GM21723 (cell line): ENCODE measurements at regions not wholly inside any gene's neighbourhood (a gene's known extent, or its start where the extent isn't known, plus 50 kb on each side); places are given as distances from the start of the nearest gene placed in this dataset.

Experiments
- ATAC-seq: cut with Tn5 transposase; IDR thresholded peaks from one replicate; pipeline ENCODE4 v1.9.1; 2021; ENCODE audit warnings: mild to moderate bottlenecking, moderate library complexity; ENCODE audit not compliant: unreplicated experiment

- no peak for ATAC-seq
These were observed 441.9 kb downstream of the CD109 start for GRCh38 chr6:74137911-74138310.

- ATAC-seq = no peak
These were observed 438.3 kb downstream of the CD109 start for GRCh38 chr6:74134327-74134726.

DNA sequence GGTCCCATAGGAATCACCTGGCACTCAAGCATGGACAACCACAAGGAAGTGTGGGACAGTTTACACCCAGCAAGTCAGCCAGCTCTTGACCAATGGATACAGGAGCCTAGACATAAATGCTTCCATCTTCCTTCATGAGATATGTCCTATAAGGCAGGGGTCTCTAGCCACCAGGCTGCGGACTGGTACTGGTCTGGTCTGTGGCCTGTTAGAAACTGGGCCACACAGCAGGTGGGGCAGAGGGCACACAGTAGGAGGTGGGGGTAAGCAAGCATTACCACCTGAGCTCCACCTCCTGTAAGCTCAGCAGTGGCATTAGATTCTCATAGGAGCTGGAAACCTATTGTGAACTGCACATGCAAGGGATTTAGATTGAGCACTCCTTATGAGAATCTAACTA is 437.1 kb downstream of the CD109 start:
- ATAC-seq = no peak

DNA sequence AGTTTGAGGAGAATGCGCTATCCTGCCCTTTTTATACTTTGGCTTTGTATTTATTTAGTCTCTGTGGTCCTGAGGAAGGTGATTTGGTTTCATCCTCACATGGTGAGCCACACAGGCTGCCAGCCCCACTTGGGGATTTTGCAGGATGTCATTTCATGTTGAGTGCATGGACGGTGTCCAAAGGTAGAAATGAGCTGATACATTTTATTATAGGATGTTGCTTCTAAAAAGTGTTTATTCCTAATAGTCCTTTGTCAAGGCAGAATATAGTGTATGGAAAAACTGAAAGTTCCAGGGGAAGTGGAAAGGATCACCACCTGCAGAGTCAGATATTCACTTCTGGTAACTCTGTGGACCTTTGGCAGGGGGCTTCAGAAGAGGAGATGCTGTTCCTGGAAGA is 434.6 kb downstream of the CD109 start:
- ATAC-seq = no peak

GRCh38 chr6:74128536-74128935 is 432.5 kb downstream of the CD109 start:
- no peak for ATAC-seq

- no peak for ATAC-seq
These were observed 421.1 kb downstream of the CD109 start for GRCh38 chr6:74117113-74117512.

- no peak for ATAC-seq
These were observed 419.7 kb downstream of the CD109 start for GRCh38 chr6:74115674-74116073.

GRCh38 chr6:74114428-74114827 is 418.4 kb downstream of the CD109 start:
- no peak for ATAC-seq

DNA sequence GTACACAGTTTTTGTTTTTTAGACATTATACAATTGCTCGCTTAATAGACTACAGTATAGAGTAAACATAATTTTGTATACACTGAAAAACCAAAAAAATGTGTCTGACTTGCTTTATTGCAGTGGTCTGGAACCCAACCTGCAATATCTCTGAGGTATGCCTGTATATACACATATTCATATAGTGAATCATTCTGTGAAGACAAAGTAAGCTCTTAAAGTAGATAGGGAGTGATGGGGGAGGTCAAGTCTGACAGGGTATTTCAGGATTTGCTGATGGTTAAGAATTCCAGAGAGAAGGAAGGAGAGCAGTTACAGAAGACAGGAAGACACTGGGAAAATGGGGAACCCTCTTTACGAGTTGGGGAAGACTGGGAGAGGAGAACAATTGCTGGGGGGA is 417.9 kb downstream of the CD109 start:
- no peak for ATAC-seq

- ATAC-seq = no peak
These were observed 407.4 kb downstream of the CD109 start for GRCh38 chr6:74103417-74103816.

DNA sequence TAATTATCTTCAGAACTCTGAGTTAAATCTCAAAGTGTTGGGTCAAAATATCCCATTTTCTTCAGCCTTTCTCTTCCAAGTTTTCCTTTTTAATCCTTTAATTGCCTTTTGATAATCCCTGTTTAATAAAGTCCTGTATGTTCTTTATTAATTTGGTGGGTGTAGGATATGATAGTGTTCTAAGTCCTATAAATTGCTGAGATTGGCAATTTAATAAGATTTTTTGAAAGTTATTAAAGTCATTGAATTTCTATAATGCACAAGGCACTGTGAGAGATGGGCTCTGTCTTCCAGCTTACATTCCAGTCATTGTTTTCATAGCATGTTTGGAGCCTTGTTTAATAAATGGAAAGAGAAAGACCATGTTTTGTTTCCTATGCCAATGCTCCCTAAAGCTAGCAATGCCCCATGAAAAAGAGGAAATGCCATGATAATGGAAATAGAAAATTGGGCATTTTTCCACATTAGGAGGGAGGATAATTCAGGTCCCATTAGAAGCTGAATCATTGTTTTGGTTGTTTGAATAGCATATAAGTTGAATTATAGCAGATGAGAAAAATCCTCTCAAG is 404.8 kb downstream of the CD109 start:
- ATAC-seq = no peak

DNA sequence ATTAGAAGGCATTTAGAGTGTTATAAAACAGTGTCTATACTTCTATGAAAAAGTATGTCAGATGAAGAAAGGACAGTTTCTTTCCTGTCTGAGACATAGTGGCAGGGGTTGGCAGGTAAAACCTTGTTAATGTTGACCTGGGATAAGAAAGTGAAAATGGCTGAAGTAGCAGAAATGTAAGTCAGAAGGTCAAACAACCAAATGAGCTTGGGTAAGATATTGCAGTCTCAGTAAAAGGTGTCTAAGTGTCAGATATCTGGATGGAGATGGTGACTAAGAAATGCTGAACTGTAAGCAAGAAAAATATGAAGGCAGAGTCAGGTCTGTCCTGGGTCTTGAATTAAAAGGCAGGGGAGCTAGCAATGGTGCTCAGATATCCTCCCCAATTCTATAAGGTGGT is 400.3 kb downstream of the CD109 start:
- ATAC-seq = no peak

DNA sequence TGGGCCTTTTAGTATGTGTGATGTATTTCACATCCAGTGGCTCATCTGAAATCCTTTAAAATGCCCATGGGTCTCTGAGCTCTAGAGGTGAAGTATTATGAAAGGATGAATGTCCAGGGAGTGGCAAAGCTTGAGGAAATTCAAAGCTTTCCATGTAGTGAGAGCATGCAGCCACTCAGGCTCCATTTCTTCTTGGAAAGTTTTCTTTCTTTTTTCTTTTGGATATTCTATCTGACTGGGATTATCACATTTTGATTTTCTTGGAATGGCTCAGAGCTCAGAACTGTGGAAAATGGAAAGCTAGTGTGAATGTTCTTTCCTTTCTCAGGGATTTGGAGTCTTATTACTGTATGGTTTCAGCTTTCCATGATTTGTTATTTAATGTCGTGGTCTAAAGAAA is 397.4 kb downstream of the CD109 start:
- ATAC-seq = no peak

- no peak for ATAC-seq
These were observed 395.8 kb downstream of the CD109 start for GRCh38 chr6:74091794-74092157.

GRCh38 chr6:74091136-74091793 is 395.3 kb downstream of the CD109 start:
- ATAC-seq = peak; percentile 71

DNA sequence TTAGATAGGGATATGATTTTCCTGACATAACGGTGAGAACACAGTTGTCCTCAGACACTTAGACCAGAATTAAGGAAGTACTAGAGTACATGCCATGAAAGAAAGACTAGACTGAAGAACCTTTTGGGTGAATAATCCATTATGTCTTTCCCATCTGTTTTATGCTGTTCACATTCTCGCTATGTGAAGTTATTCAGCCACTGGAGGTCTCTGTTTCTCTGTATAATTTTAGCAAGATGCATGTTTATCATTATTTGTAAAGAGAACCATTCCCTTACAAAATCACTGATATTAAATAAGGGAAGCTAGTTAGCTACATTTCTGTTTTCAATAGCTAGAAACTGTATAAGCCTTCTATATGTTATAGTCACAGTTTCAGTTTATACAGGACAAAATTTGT is 391.9 kb downstream of the CD109 start:
- ATAC-seq = no peak

DNA sequence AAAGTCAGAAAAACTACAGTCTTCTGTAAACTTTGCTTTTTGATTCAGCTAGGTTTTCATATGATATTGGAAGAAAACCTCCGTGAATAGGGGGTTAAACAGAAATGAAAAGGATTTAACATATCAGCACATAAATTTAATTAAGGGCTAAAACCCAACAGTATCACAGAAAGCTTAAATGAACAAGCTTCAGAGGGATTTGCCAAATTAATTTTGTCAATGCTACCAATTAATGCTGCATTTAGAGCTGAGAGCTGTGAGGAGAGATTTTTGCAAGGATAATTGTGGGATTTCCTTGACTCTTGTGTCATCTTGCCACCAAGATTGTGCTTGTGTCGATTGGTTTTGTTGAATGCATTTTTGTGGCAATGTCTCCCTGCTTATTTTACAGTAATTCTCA is 379.9 kb downstream of the CD109 start:
- ATAC-seq = no peak

DNA sequence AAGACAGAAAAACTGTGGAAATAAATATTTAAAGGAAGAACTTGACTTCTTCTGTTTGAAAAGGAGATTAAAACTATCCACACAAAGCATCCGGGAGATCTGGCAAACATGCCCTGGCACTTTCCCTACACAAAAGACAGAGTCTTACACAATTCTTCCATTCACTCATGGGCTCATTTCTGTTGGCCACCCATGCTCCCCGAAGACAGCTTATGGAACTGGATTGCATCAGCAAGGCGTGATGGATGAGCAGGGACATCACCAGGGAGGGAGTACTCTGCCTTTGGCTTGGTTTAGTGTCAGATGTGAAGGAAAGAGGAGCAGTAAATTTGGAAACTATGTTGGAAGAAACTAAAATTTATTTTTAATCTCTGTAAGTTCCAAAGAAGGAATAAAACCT is 379.3 kb downstream of the CD109 start:
- ATAC-seq = no peak

DNA sequence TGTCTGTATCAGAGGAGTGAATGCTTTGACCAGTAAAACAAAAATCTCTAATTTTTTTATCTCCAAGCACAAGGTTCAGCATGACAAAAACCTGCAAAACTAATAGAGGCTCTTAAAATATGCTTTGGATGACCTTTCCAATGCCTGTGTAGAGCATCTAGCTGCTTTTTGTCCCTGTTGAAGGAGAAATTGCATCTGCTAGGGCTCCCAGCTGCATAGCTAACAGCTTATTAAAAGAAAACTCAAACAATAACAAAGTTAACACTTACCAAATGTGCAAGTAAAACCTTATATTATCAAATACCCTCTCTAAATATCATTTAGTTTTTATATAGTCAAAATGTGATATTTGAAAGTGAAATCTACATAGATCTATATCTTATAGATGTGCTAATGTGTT is 378.6 kb downstream of the CD109 start:
- no peak for ATAC-seq

GRCh38 chr6:74073999-74074398 is 378.0 kb downstream of the CD109 start:
- no peak for ATAC-seq

DNA sequence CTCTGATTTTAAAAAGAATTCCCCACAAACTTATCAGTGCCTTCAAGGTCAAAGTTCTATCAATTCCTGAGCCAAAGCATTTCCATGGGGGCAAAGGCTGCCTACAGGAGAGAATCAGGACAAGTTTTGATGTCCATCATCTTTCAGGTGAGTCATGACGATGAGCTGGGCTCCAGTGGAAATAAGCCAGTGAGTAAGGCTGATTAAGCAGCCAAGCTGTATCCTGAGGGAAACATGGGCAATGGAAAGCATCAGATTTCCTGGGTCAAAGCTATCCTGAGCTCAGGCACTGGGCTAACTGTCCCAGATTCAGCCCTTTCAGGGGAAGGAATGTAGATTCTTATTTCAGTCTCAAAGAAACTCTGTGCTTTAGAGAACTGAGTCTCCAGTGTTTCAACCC is 377.4 kb downstream of the CD109 start:
- no peak for ATAC-seq

DNA sequence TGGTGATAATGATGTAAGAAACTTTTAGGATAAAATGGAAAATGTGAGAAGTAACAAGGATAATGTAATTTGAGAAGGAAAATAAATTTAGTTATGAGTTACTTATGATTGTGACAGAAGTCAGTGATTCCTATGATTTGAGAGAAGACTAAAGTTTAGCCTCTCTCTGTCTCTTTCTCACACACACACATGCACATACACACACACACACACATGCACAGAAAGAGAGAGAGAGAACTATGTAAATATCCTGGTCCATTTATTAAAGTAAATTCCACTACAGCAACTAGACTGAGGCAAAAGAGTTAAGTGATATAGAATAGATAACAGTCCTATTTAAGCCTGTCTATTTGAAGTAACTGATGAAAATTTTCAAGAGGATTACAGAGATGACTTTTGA is 375.2 kb downstream of the CD109 start:
- ATAC-seq = no peak

DNA sequence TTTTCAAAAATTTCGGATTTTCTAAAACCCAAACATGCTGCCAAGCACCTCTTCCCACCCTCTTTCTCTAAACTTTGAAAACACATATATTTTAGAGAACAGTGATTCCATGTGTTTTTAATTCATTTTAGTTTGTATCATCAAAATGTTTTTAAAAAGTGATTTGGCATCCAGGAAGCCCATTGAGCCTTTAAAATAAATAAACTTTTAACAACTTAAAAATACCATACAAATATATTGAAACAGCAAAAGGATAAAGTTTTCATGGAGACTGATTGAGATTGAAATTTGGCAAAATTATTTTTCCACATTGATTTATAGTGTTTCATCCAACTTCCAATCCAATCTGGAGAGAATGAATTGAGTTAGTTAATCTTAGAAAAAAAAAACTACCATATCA is 374.7 kb downstream of the CD109 start:
- ATAC-seq = no peak
